ENCODE measurements at regions not wholly inside any gene's neighbourhood (a gene's known extent, or its start where the extent isn't known, plus 50 kb on each side); places are given as distances from the start of the nearest gene placed in this dataset.

DNA sequence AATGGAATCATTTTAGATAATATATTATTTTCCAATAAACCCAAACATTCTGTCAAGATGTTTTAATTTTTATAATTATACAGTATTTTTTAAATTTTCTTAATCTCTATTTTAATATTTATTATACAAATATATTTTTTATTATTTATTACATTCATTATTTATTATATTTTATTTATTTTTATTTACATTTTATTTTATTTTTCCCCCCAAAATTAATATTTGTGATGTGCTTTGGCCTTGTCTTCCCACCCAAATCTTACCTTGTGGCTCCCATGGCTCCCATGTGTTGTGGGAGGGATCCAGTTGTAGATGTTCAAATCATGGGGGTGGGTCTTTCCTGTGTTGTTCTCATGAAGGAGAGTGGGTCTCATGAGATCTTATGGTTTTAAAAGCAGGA is 382.1 kb downstream of the TLE4 start:
- TF ChIP-seq POLR2AphosphoS5 (IDR thresholded peaks at IDR 0.05; ENCODE audit: borderline replicate concordance, low read depth, low read length) (no peak), EZH2 (IDR thresholded peaks at IDR 0.05) (no peak)
